ENCODE measurements at regions not wholly inside any gene's neighbourhood (a gene's known extent, or its start where the extent isn't known, plus 50 kb on each side); places are given as distances from the start of the nearest gene placed in this dataset.

- Histone ChIP-seq H3K27ac (ENCODE audit: low read depth, low read length) (no peak overlapping the region), H3K79me2 (ENCODE audit: control insufficient read depth, insufficient read depth, low read length, unreplicated experiment) (no peaks in the 10 kb centered on the region), H3K27me3 (ENCODE audit: insufficient read depth, low read length) (peaks cover 3% of the 10 kb centered on the region; the same call in 1 of the 2 replicates), H3K4me1 (ENCODE audit: control insufficient read depth, insufficient read depth, low read length, unreplicated experiment) (no peaks in the 10 kb centered on the region), H3K36me3 (ENCODE audit: insufficient read depth, low read length) (no peaks in the 10 kb centered on the region), H3K4me3 (ENCODE audit: low read depth, low read length) (no peak overlapping the region), H2AFZ (ENCODE audit: low read length, unreplicated experiment) (no peak overlapping the region)
These were observed 173.1 kb downstream of the POU4F1 start for GRCh38 chr13:78430166-78430791.

- Histone ChIP-seq H3K27ac (ENCODE audit: low read depth, low read length) (no peak overlapping the region), H2AFZ (ENCODE audit: low read length, unreplicated experiment) (no peak overlapping the region), H3K4me1 (ENCODE audit: control insufficient read depth, insufficient read depth, low read length, unreplicated experiment) (no peaks in the 10 kb centered on the region), H3K27me3 (ENCODE audit: insufficient read depth, low read length) (no peaks in the 10 kb centered on the region; the same call in 1 of the 2 replicates), H3K79me2 (ENCODE audit: control insufficient read depth, insufficient read depth, low read length, unreplicated experiment) (no peaks in the 10 kb centered on the region), H3K4me3 (ENCODE audit: low read depth, low read length) (no peak overlapping the region), H3K36me3 (ENCODE audit: insufficient read depth, low read length) (no peaks in the 10 kb centered on the region)
These were observed 174.7 kb downstream of the POU4F1 start for GRCh38 chr13:78428646-78429045.

- no peak overlapping the region for H2AFZ ChIP-seq (ENCODE audit: low read length, unreplicated experiment)
- no peaks in the 10 kb centered on the region for H3K36me3 ChIP-seq (ENCODE audit: insufficient read depth, low read length)
- H3K4me3 ChIP-seq (ENCODE audit: low read depth, low read length) = no peak overlapping the region
- no peaks in the 10 kb centered on the region for H3K4me1 ChIP-seq (ENCODE audit: control insufficient read depth, insufficient read depth, low read length, unreplicated experiment)
- no peaks in the 10 kb centered on the region for H3K79me2 ChIP-seq (ENCODE audit: control insufficient read depth, insufficient read depth, low read length, unreplicated experiment)
- H3K27me3 ChIP-seq (ENCODE audit: insufficient read depth, low read length) = no peaks in the 10 kb centered on the region; the same call in 1 of the 2 replicates
- no peak overlapping the region for H3K27ac ChIP-seq (ENCODE audit: low read depth, low read length)
These were observed 177.2 kb downstream of the POU4F1 start for GRCh38 chr13:78426183-78426582.

GRCh38 chr13:78420814-78421213 lies 182.5 kb downstream of the POU4F1 start:
- Histone ChIP-seq H3K79me2 (ENCODE audit: control insufficient read depth, insufficient read depth, low read length, unreplicated experiment) (no peaks in the 10 kb centered on the region), H3K27me3 (ENCODE audit: insufficient read depth, low read length) (no peaks in the 10 kb centered on the region; the same call in 1 of the 2 replicates), H3K4me1 (ENCODE audit: control insufficient read depth, insufficient read depth, low read length, unreplicated experiment) (no peaks in the 10 kb centered on the region), H3K27ac (ENCODE audit: low read depth, low read length) (no peak overlapping the region), H2AFZ (ENCODE audit: low read length, unreplicated experiment) (no peak overlapping the region), H3K4me3 (ENCODE audit: low read depth, low read length) (no peak overlapping the region), H3K36me3 (ENCODE audit: insufficient read depth, low read length) (no peaks in the 10 kb centered on the region)

- Histone ChIP-seq H3K4me3 (ENCODE audit: low read depth, low read length) (no peak overlapping the region), H3K79me2 (ENCODE audit: control insufficient read depth, insufficient read depth, low read length, unreplicated experiment) (no peaks in the 10 kb centered on the region), H2AFZ (ENCODE audit: low read length, unreplicated experiment) (no peak overlapping the region), H3K36me3 (ENCODE audit: insufficient read depth, low read length) (no peaks in the 10 kb centered on the region), H3K27ac (ENCODE audit: low read depth, low read length) (no peak overlapping the region), H3K27me3 (ENCODE audit: insufficient read depth, low read length) (no peaks in the 10 kb centered on the region; the same call in 1 of the 2 replicates), H3K4me1 (ENCODE audit: control insufficient read depth, insufficient read depth, low read length, unreplicated experiment) (no peaks in the 10 kb centered on the region)
These were observed 189.3 kb downstream of the POU4F1 start for GRCh38 chr13:78413887-78414553.

- Histone ChIP-seq H3K4me3 (ENCODE audit: low read depth, low read length) (no peak overlapping the region), H2AFZ (ENCODE audit: low read length, unreplicated experiment) (no peak overlapping the region), H3K27ac (ENCODE audit: low read depth, low read length) (no peak overlapping the region)
These were observed 192.5 kb downstream of the POU4F1 start for GRCh38 chr13:78410847-78411246.

GRCh38 chr13:78410164-78410563 lies 193.2 kb downstream of the POU4F1 start:
- H3K4me3 ChIP-seq (ENCODE audit: low read depth, low read length) = no peak overlapping the region
- no peaks in the 10 kb centered on the region for H3K36me3 ChIP-seq (ENCODE audit: insufficient read depth, low read length)
- no peak overlapping the region for H3K27ac ChIP-seq (ENCODE audit: low read depth, low read length)
- H3K79me2 ChIP-seq (ENCODE audit: control insufficient read depth, insufficient read depth, low read length, unreplicated experiment) = no peaks in the 10 kb centered on the region
- H3K4me1 ChIP-seq (ENCODE audit: control insufficient read depth, insufficient read depth, low read length, unreplicated experiment) = no peaks in the 10 kb centered on the region
- H3K27me3 ChIP-seq (ENCODE audit: insufficient read depth, low read length) = no peaks in the 10 kb centered on the region
- H2AFZ ChIP-seq (ENCODE audit: low read length, unreplicated experiment) = no peak overlapping the region

More at GRCh38 chr13:78410847-78411246, 192.5 kb downstream of the POU4F1 start:
- no peaks in the 10 kb centered on the region for H3K79me2 ChIP-seq (ENCODE audit: control insufficient read depth, insufficient read depth, low read length, unreplicated experiment)
- no peaks in the 10 kb centered on the region for H3K4me1 ChIP-seq (ENCODE audit: control insufficient read depth, insufficient read depth, low read length, unreplicated experiment)
- no peaks in the 10 kb centered on the region for H3K36me3 ChIP-seq (ENCODE audit: insufficient read depth, low read length)
- no peaks in the 10 kb centered on the region for H3K27me3 ChIP-seq (ENCODE audit: insufficient read depth, low read length)

- H2AFZ ChIP-seq (ENCODE audit: low read length, unreplicated experiment) = no peak overlapping the region
These were observed 194.2 kb downstream of the POU4F1 start for GRCh38 chr13:78409172-78409571.

GRCh38 chr13:78404846-78405360 lies 198.4 kb downstream of the POU4F1 start:
- no peaks in the 10 kb centered on the region for H3K4me1 ChIP-seq (ENCODE audit: control insufficient read depth, insufficient read depth, low read length, unreplicated experiment)
- H3K27me3 ChIP-seq (ENCODE audit: insufficient read depth, low read length) = peaks cover 17% of the 10 kb centered on the region; the same call in 1 of the 2 replicates
- H2AFZ ChIP-seq (ENCODE audit: low read length, unreplicated experiment) = no peak overlapping the region
- no peak overlapping the region for H3K4me3 ChIP-seq (ENCODE audit: low read depth, low read length)
- H3K27ac ChIP-seq (ENCODE audit: low read depth, low read length) = no peak overlapping the region
- no peaks in the 10 kb centered on the region for H3K36me3 ChIP-seq (ENCODE audit: insufficient read depth, low read length)
- H3K79me2 ChIP-seq (ENCODE audit: control insufficient read depth, insufficient read depth, low read length, unreplicated experiment) = no peaks in the 10 kb centered on the region

More at GRCh38 chr13:78409172-78409571, 194.2 kb downstream of the POU4F1 start:
- Histone ChIP-seq H3K36me3 (ENCODE audit: insufficient read depth, low read length) (no peaks in the 10 kb centered on the region), H3K27ac (ENCODE audit: low read depth, low read length) (no peak overlapping the region), H3K27me3 (ENCODE audit: insufficient read depth, low read length) (no peaks in the 10 kb centered on the region; the same call in 1 of the 2 replicates), H3K4me3 (ENCODE audit: low read depth, low read length) (no peak overlapping the region), H3K79me2 (ENCODE audit: control insufficient read depth, insufficient read depth, low read length, unreplicated experiment) (no peaks in the 10 kb centered on the region), H3K4me1 (ENCODE audit: control insufficient read depth, insufficient read depth, low read length, unreplicated experiment) (no peaks in the 10 kb centered on the region)

GRCh38 chr13:78402708-78403400 lies 200.5 kb downstream of the POU4F1 start:
- Histone ChIP-seq H3K4me3 (ENCODE audit: low read depth, low read length) (no peak overlapping the region), H3K27ac (ENCODE audit: low read depth, low read length) (no peak overlapping the region), H2AFZ (ENCODE audit: low read length, unreplicated experiment) (no peak overlapping the region), H3K36me3 (ENCODE audit: insufficient read depth, low read length) (no peaks in the 10 kb centered on the region), H3K79me2 (ENCODE audit: control insufficient read depth, insufficient read depth, low read length, unreplicated experiment) (no peaks in the 10 kb centered on the region), H3K27me3 (ENCODE audit: insufficient read depth, low read length) (peaks cover 17% of the 10 kb centered on the region; the same call in 1 of the 2 replicates), H3K4me1 (ENCODE audit: control insufficient read depth, insufficient read depth, low read length, unreplicated experiment) (no peaks in the 10 kb centered on the region)
